ENCODE measurements at regions not wholly inside any gene's neighbourhood (a gene's known extent, or its start where the extent isn't known, plus 50 kb on each side); places are given as distances from the start of the nearest gene placed in this dataset.

GRCh38 chr2:234138836-234139235 lies 88.3 kb downstream of the SPP2 start:
- TF ChIP-seq CTCF (conservative IDR thresholded peaks at IDR 0.05; ENCODE audit: control insufficient read depth, insufficient read depth, low read depth, low read length) = no peak

GRCh38 chr2:234137400-234138014 lies 87.0 kb downstream of the SPP2 start:
- DNase-seq (ENCODE audit: low read depth) = no peak
- no peak for TF ChIP-seq CTCF (conservative IDR thresholded peaks at IDR 0.05; ENCODE audit: control insufficient read depth, insufficient read depth, low read depth, low read length)
- H3K4me3 ChIP-seq (ENCODE audit: control insufficient read depth, low read depth, low read length) = no peak overlapping the region

More at GRCh38 chr2:234138836-234139235, 88.3 kb downstream of the SPP2 start:
- no peak for DNase-seq (ENCODE audit: low read depth)
- H3K4me3 ChIP-seq (ENCODE audit: control insufficient read depth, low read depth, low read length) = no peak overlapping the region

GRCh38 chr2:234136461-234136860 lies 86.0 kb downstream of the SPP2 start:
- no peak for DNase-seq (ENCODE audit: low read depth)
- no peak for TF ChIP-seq CTCF (conservative IDR thresholded peaks at IDR 0.05; ENCODE audit: control insufficient read depth, insufficient read depth, low read depth, low read length)
- no peak overlapping the region for H3K4me3 ChIP-seq (ENCODE audit: control insufficient read depth, low read depth, low read length)

GRCh38 chr2:234135750-234136221 lies 85.3 kb downstream of the SPP2 start:
- TF ChIP-seq CTCF (conservative IDR thresholded peaks at IDR 0.05; ENCODE audit: control insufficient read depth, insufficient read depth, low read depth, low read length) = peak; percentile 91
- H3K4me3 ChIP-seq (ENCODE audit: control insufficient read depth, low read depth, low read length) = no peak overlapping the region
- DNase-seq (ENCODE audit: low read depth) = peak; percentile 76

GRCh38 chr2:234134496-234134895 lies 84.0 kb downstream of the SPP2 start:
- DNase-seq (ENCODE audit: low read depth) = peak; percentile 30
- no peak for TF ChIP-seq CTCF (conservative IDR thresholded peaks at IDR 0.05; ENCODE audit: control insufficient read depth, insufficient read depth, low read depth, low read length)
- H3K4me3 ChIP-seq (ENCODE audit: control insufficient read depth, low read depth, low read length) = no peak overlapping the region

GRCh38 chr2:234133004-234133403 lies 82.5 kb downstream of the SPP2 start:
- no peak for TF ChIP-seq CTCF (conservative IDR thresholded peaks at IDR 0.05; ENCODE audit: control insufficient read depth, insufficient read depth, low read depth, low read length)
- peak; percentile 39 for DNase-seq (ENCODE audit: low read depth)
- no peak overlapping the region for H3K4me3 ChIP-seq (ENCODE audit: control insufficient read depth, low read depth, low read length)

Data from fibroblast of mammary gland (primary cell).